Loucy (cell line): ENCODE measurements at regions not wholly inside any gene's neighbourhood (a gene's known extent, or its start where the extent isn't known, plus 50 kb on each side); places are given as distances from the start of the nearest gene placed in this dataset.

Experiments
- H2AFZ ChIP-seq: fragments of 200-600 bp; sonication (generic); 2 replicates; pipeline ENCODE4 v1.6.0; 2016; ENCODE audit warnings: antibody characterized with exemption, mild to moderate bottlenecking, low read length, moderate library complexity
- H3F3A ChIP-seq: fragments of 200-600 bp; 2 replicates; pipeline ENCODE4 v1.6.0; 2016; ENCODE audit warnings: antibody characterized with exemption, low read depth, mild to moderate bottlenecking
- H3K27me3 ChIP-seq: fragments of 200-600 bp; sonication (generic); 2 replicates; pipeline ENCODE4 v1.6.1; 2014; ENCODE audit warnings: low read length, mild to moderate bottlenecking; ENCODE audit not compliant: insufficient read depth, poor library complexity, severe bottlenecking
- H3K36me3 ChIP-seq: fragments of 200-600 bp; sonication (generic); 2 replicates; pipeline ENCODE4 v1.6.1; 2016; ENCODE audit warnings: low read length; ENCODE audit not compliant: insufficient read depth
- H3K4me1 ChIP-seq: fragments of 200-600 bp; sonication (generic); 2 replicates; pipeline ENCODE4 v1.5.1; 2014; ENCODE audit warnings: low read length, mild to moderate bottlenecking; ENCODE audit not compliant: insufficient read depth, poor library complexity, severe bottlenecking
- H3K4me2 ChIP-seq: fragments of 200-600 bp; sonication (generic); 2 replicates; pipeline ENCODE4 v1.6.0; 2014; ENCODE audit warnings: antibody characterized with exemption, low read length, low read depth, mild to moderate bottlenecking; ENCODE audit not compliant: poor library complexity, severe bottlenecking
- H3K4me3 ChIP-seq: fragments of 200-600 bp; sonication (generic); 2 replicates; pipeline ENCODE4 v1.5.1; 2014; ENCODE audit warnings: low read length, mild to moderate bottlenecking, mixed read lengths; ENCODE audit not compliant: poor library complexity, severe bottlenecking
- H3K79me2 ChIP-seq: fragments of 200-600 bp; sonication (generic); 2 replicates; pipeline ENCODE4 v1.6.1; 2014; ENCODE audit warnings: low read length; ENCODE audit not compliant: insufficient read depth
- H3K9ac ChIP-seq: fragments of 200-600 bp; sonication (generic); 2 replicates; pipeline ENCODE4 v1.6.0; 2014; ENCODE audit warnings: mild to moderate bottlenecking, low read depth, low read length, moderate library complexity; ENCODE audit not compliant: poor library complexity, severe bottlenecking
- H3K9me2 ChIP-seq: fragments of 200-600 bp; sonication (generic); replicated peaks from 2 replicates; pipeline ENCODE4 v1.6.1; 2016; ENCODE audit warnings: low read depth, low read length, mixed read lengths
- H3K9me3 ChIP-seq: fragments of 200-600 bp; sonication (generic); 2 replicates; pipeline ENCODE4 v1.6.1; 2014; ENCODE audit warnings: mild to moderate bottlenecking, antibody characterized with exemption, low read length, low read depth; ENCODE audit not compliant: insufficient read depth
- H4K20me1 ChIP-seq: fragments of 200-600 bp; sonication (generic); 2 replicates; pipeline ENCODE4 v1.6.0; 2014; ENCODE audit warnings: antibody characterized with exemption, low read length, mild to moderate bottlenecking; ENCODE audit not compliant: insufficient read depth, poor library complexity, severe bottlenecking
- CTCF ChIP-seq: fragments of 200-600 bp; sonication (generic); conservative IDR thresholded peaks from 2 replicates; pipeline ENCODE4 v1.5.1; 2014; ENCODE audit warnings: mild to moderate bottlenecking, antibody characterized with exemption, low read length
- EZH2phosphoT487 ChIP-seq: fragments of 200-600 bp; IDR thresholded peaks from 2 replicates; pipeline ENCODE4 v1.6.1; 2018; ENCODE audit warnings: antibody characterized with exemption, mild to moderate bottlenecking, moderate library complexity, borderline replicate concordance

- Histone ChIP-seq H3F3A (no peaks in the 10 kb centered on the region), H4K20me1 (no peaks in the 10 kb centered on the region), H3K4me2 (no peak overlapping the region), H3K4me3 (no peak overlapping the region), H2AFZ (no peak overlapping the region), H3K36me3 (no peaks in the 10 kb centered on the region), H3K27me3 (no peaks in the 10 kb centered on the region), H3K9me2 (no peaks in the 10 kb centered on the region), H3K9ac (no peak overlapping the region), H3K4me1 (no peaks in the 10 kb centered on the region), H3K79me2 (no peaks in the 10 kb centered on the region), H3K9me3 (no peaks in the 10 kb centered on the region)
- TF ChIP-seq CTCF (no peak), EZH2phosphoT487 (no peak)
Observed at GRCh38 chr21:16028941-16029464, 299.2 kb downstream of the USP25 start.

GRCh38 chr21:16033193-16033592 lies 303.4 kb downstream of the USP25 start:
- Histone ChIP-seq H3K27me3 (no peaks in the 10 kb centered on the region), H4K20me1 (no peaks in the 10 kb centered on the region), H3K4me3 (no peak overlapping the region), H3K9ac (no peak overlapping the region), H3K79me2 (no peaks in the 10 kb centered on the region), H3K9me3 (no peaks in the 10 kb centered on the region), H3K9me2 (no peaks in the 10 kb centered on the region), H2AFZ (no peak overlapping the region), H3K4me1 (no peaks in the 10 kb centered on the region), H3K36me3 (no peaks in the 10 kb centered on the region), H3F3A (no peaks in the 10 kb centered on the region), H3K4me2 (no peak overlapping the region)
- no peak for TF ChIP-seq EZH2phosphoT487
- TF ChIP-seq CTCF, result no peak

GRCh38 chr21:16034446-16035190 lies 304.8 kb downstream of the USP25 start:
- Histone ChIP-seq H3K36me3 (no peaks in the 10 kb centered on the region), H3K4me3 (no peak overlapping the region), H2AFZ (no peak overlapping the region), H3K4me2 (no peak overlapping the region), H3K27me3 (no peaks in the 10 kb centered on the region), H4K20me1 (no peaks in the 10 kb centered on the region), H3K79me2 (no peaks in the 10 kb centered on the region), H3F3A (no peaks in the 10 kb centered on the region), H3K9ac (no peak overlapping the region), H3K4me1 (no peaks in the 10 kb centered on the region), H3K9me3 (no peaks in the 10 kb centered on the region), H3K9me2 (no peaks in the 10 kb centered on the region)
- TF ChIP-seq EZH2phosphoT487 (no peak), CTCF (no peak)
